ENCODE measurements at regions not wholly inside any gene's neighbourhood (a gene's known extent, or its start where the extent isn't known, plus 50 kb on each side); places are given as distances from the start of the nearest gene placed in this dataset.

DNA sequence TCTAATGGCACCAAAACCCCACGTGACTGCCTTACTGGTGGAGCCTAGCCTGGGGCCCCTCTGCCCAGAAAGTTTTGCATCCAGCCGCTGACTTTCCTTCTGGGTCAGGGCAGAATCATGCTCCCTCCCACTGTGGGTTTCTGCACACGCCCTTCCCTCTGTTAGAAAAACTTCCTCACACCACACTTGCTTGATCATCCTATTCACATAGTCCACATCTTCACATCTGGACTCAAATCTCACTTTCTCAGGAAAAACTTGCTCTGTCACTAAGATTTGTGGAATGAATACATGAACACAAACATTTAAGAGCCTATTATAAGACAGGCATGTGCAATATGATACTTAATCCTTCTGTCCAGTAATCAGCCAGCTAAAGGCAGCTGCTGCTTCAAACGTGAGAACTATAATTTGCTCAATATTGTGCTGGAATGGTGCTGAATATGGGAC lies 274.7 kb downstream of the RND3 start:
- TF ChIP-seq, protein P1, sequence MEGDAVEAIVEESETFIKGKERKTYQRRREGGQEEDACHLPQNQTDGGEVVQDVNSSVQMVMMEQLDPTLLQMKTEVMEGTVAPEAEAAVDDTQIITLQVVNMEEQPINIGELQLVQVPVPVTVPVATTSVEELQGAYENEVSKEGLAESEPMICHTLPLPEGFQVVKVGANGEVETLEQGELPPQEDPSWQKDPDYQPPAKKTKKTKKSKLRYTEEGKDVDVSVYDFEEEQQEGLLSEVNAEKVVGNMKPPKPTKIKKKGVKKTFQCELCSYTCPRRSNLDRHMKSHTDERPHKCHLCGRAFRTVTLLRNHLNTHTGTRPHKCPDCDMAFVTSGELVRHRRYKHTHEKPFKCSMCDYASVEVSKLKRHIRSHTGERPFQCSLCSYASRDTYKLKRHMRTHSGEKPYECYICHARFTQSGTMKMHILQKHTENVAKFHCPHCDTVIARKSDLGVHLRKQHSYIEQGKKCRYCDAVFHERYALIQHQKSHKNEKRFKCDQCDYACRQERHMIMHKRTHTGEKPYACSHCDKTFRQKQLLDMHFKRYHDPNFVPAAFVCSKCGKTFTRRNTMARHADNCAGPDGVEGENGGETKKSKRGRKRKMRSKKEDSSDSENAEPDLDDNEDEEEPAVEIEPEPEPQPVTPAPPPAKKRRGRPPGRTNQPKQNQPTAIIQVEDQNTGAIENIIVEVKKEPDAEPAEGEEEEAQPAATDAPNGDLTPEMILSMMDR (IDR thresholded peaks at IDR 0.05) = no peak
- TF ChIP-seq EP300 (IDR thresholded peaks at IDR 0.05) = no peak
- TF ChIP-seq POLR2A (IDR thresholded peaks at IDR 0.05) = no peak
- TF ChIP-seq POLR2AphosphoS5 (IDR thresholded peaks at IDR 0.05) = no peak

Data from suprapubic skin (tissue), 4 donors.